Esophagus muscularis mucosa (tissue), 3 donors: ENCODE measurements at regions not wholly inside any gene's neighbourhood (a gene's known extent, or its start where the extent isn't known, plus 50 kb on each side); places are given as distances from the start of the nearest gene placed in this dataset.

Source experiments
- POLR2A ChIP-seq: fragments of 450-650 bp; IDR thresholded peaks from one replicate; pipeline ENCODE4 v1.6.1; 2017; ENCODE audit warnings: antibody characterized with exemption, moderate library complexity, mild to moderate bottlenecking, low read depth
- POLR2AphosphoS5 ChIP-seq, 2 donors: sonication (generic); formaldehyde crosslinking; IDR thresholded peaks; one replicate each; pipeline ENCODE4 v1.6.1; 2017; ENCODE audit warnings: antibody characterized with exemption in 2 of 2
- TF ChIP-seq, protein P1 (sequence below), 3 experiments: fragments of 200-600 bp in 2 of 3; fragments of 450-650 bp in 1 of 3; sonication (generic) in 2 of 3; IDR thresholded peaks; one replicate each; pipeline ENCODE4 v1.5.1; 2017 to 2019; ENCODE audit warnings: antibody characterized with exemption in 3 of 3, mild to moderate bottlenecking in 2 of 3, moderate library complexity in 1 of 3

DNA sequence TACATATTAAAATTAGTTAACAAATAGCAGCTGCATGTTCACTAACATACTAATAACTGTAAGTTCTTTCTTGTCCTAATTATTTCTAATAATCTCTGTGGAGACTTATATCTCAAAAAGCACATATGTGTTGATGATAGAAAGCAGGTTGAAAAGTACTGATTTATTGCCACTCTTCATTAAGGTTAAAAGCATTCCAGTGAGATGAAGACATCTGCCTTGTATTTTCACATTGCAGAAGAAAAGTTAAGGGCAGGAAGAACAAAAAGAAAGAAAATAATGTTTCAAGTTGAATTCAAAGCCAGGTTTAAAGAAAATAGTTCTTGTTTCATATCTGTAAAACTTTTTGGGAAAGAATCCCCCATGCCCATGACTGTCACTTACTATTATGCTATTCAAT lies 429.9 kb downstream of the MTX2 start:
- no peak for TF ChIP-seq POLR2A
- TF ChIP-seq, protein P1, sequence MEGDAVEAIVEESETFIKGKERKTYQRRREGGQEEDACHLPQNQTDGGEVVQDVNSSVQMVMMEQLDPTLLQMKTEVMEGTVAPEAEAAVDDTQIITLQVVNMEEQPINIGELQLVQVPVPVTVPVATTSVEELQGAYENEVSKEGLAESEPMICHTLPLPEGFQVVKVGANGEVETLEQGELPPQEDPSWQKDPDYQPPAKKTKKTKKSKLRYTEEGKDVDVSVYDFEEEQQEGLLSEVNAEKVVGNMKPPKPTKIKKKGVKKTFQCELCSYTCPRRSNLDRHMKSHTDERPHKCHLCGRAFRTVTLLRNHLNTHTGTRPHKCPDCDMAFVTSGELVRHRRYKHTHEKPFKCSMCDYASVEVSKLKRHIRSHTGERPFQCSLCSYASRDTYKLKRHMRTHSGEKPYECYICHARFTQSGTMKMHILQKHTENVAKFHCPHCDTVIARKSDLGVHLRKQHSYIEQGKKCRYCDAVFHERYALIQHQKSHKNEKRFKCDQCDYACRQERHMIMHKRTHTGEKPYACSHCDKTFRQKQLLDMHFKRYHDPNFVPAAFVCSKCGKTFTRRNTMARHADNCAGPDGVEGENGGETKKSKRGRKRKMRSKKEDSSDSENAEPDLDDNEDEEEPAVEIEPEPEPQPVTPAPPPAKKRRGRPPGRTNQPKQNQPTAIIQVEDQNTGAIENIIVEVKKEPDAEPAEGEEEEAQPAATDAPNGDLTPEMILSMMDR (IDR thresholded peaks at IDR 0.05), result no peak
- TF ChIP-seq POLR2AphosphoS5 (IDR thresholded peaks at IDR 0.05), result no peak
